ENCODE measurements at regions not wholly inside any gene's neighbourhood (a gene's known extent, or its start where the extent isn't known, plus 50 kb on each side); places are given as distances from the start of the nearest gene placed in this dataset.
"Not testable (repeated sequence)": the region's sequence is repeated elsewhere in the genome, so short reads cannot be mapped to it uniquely, and the experiment has no call there.

DNA sequence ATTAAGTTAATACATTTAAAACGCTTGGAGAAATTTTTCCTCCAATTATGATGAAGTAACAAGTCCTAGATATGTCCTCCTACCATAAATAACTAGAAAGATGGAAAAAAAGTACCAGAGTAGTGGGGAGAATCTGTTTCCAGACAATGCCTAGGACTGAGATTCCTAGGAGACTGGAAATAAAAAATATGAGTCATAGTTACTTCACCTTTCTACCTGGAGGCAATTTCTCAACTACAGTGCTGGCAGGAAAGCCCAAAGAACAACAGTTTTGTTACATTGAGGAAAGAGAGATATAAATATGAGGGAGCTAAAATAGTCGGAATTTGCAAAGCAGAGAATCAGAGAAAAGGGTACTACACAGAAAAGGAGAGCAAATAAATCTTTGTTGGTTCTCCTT lies 202.1 kb upstream of the ARHGAP42 start:
- Mint-ChIP-seq H3K4me3 (no peak overlapping the region), H3K36me3 (peaks cover 31% of the 10 kb centered on the region), H3K27me3 (no peaks in the 10 kb centered on the region), H3K4me1 (ENCODE audit: low read depth in 2 of 2) (no peaks in the 10 kb centered on the region), H3K27ac (no peak overlapping the region), H3K9me3 (peaks cover 29% of the 10 kb centered on the region)
- DNase-seq (ENCODE audit: low spot score) (no peak), ATAC-seq (no peak)

DNA sequence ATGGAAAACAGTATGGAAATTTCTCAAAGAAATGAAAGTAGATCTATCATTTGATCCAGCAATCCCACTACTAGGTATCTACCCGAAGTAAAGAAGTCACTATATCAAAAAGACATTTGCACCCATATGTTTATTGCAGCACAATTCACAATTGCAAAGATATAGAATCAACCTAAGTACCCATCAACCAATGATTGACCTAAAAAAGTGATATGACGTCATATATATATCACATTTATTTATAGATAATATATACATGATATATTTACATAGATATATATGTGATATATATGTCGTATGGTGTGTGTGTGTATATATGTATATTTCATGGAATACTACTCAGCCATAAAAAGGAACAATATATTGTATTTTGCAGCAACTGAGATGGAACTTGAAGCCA lies 188.3 kb upstream of the ARHGAP42 start:
- no peak for ATAC-seq
- H3K4me1 Mint-ChIP-seq (ENCODE audit: low read depth in 2 of 2): no peaks in the 10 kb centered on the region
- H3K27ac Mint-ChIP-seq: no peak overlapping the region

DNA sequence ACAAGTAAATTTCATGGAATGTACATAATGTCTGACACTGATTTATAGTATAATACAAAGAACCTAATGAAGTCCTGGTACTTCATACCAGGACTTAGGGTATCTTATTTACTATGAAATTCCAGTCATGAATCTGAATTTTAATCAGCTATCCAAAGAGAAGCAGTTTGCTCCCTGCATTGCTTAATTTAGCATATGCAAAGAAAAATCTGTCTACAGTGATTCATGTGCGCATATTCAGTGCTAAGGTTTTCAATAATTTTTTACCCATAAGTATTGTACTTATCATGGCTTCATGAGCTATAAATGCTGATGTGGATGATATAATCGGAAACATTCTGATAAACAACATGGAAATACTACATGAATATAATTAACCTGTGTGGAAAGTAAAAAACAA lies 185.6 kb upstream of the ARHGAP42 start:
- no peak overlapping the region for H3K4me3 Mint-ChIP-seq
- no peaks in the 10 kb centered on the region for H3K4me1 Mint-ChIP-seq (ENCODE audit: low read depth in 2 of 2)
- ATAC-seq (no peak), DNase-seq (ENCODE audit: low spot score) (no peak)
- no peaks in the 10 kb centered on the region for H3K36me3 Mint-ChIP-seq
- H3K9me3 Mint-ChIP-seq: peaks cover 24% of the 10 kb centered on the region
- no peaks in the 10 kb centered on the region for H3K27me3 Mint-ChIP-seq
- no peak overlapping the region for H3K27ac Mint-ChIP-seq

More for the DNA sequence above, 188.3 kb upstream of the ARHGAP42 start:
- H3K27me3 Mint-ChIP-seq: no peaks in the 10 kb centered on the region
- no peak for DNase-seq (ENCODE audit: low spot score)
- H3K36me3 Mint-ChIP-seq: peaks cover 6% of the 10 kb centered on the region
- H3K4me3 Mint-ChIP-seq: no peak overlapping the region
- peaks cover 29% of the 10 kb centered on the region for H3K9me3 Mint-ChIP-seq

DNA sequence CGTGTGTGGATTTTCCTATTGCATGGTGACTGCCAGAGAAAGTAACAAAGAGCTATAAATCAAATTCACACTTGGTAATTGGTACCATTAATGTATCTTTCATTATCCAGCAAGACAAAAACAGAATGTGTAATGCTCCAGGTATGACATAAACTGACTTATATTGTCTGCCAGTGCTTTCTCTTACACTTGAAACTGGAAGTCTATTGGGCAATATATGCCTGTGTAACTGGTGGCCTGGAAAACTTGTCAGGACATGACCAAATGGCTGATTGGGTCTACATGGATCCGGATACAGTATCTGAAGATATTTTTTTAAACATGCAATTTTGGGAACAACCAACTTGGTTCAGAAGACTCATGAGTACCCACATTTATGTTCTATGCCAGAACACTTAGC lies 174.6 kb upstream of the ARHGAP42 start:
- Mint-ChIP-seq H3K27ac (no peak overlapping the region), H3K4me1 (ENCODE audit: low read depth in 2 of 2) (no peaks in the 10 kb centered on the region), H3K36me3 (no peaks in the 10 kb centered on the region)

DNA sequence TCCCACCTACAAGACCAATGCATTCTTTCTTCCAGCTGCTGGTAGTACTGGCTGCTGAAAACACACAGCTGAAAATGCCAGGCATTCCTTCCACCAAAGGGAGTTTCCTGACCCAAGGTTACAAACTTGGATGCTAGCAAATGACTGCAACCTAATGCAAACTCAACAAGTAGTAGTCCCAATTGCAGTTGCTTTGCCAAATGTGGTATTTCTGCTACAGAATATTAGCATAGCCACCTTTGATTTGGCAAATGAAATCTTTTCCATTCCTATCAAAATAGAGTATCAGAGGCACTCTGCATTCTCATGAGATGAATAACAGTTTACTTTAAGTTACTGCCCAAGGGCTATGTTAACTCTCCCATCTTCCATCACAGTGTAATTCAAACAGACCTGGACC lies 172.0 kb upstream of the ARHGAP42 start:
- no peak for ATAC-seq
- Mint-ChIP-seq H3K4me1 (ENCODE audit: low read depth in 2 of 2) (no peaks in the 10 kb centered on the region), H3K27me3 (no peaks in the 10 kb centered on the region), H3K9me3 (peaks cover 13% of the 10 kb centered on the region), H3K4me3 (no peak overlapping the region), H3K27ac (no peak overlapping the region), H3K36me3 (no peaks in the 10 kb centered on the region)
- DNase-seq (ENCODE audit: low spot score): no peak

More for the DNA sequence above, 174.6 kb upstream of the ARHGAP42 start:
- ATAC-seq: no peak
- DNase-seq (ENCODE audit: low spot score): no peak
- peaks cover 14% of the 10 kb centered on the region for H3K9me3 Mint-ChIP-seq
- no peaks in the 10 kb centered on the region for H3K27me3 Mint-ChIP-seq
- no peak overlapping the region for H3K4me3 Mint-ChIP-seq

DNA sequence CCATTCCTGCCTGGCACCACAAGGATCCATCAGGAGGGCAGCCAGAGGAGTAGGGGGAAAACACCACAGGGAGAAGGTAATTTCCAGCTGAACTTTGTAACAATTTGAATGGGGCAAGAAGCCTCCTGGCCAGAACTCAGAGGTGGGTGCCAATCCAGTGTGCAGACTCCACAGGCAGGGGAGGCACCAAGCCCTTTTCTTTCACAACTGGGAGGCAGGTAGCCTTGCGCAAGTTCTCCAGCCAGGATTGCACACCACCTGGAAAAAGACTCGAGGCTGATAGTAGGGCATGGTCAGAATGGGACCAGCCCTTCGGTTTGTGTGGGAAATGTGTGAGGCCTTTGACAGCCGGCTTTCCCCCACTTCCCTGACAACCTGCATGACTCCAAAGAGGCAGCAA lies 161.9 kb upstream of the ARHGAP42 start:
- no peaks in the 10 kb centered on the region for H3K4me1 Mint-ChIP-seq (ENCODE audit: low read depth in 2 of 2)
- H3K9me3 Mint-ChIP-seq: peaks cover 18% of the 10 kb centered on the region
- H3K36me3 Mint-ChIP-seq: peaks cover 20% of the 10 kb centered on the region
- H3K4me3 Mint-ChIP-seq: no peak overlapping the region
- no peak for ATAC-seq
- H3K27me3 Mint-ChIP-seq: no peaks in the 10 kb centered on the region
- H3K27ac Mint-ChIP-seq: no peak overlapping the region
- DNase-seq (ENCODE audit: low spot score): no peak

DNA sequence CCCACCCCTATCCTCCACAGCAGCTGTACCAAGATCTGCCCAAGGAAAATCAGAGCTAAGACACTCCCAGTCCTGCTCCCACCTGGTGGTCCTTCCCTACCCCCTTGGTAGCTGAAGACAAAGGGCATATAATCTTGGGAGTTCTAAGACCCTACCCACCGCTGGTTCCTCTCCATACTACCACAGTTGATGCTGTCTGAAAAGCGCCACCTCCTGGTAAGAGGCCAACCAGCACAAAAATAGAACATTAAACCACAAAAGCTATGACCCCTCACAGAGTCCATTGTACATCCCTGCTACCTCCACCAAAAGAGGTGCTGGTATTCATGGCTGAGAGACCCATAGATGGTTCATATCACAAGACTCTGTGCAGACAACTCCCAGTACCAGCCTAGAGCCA lies 161.5 kb upstream of the ARHGAP42 start:
- Mint-ChIP-seq H3K9me3 (peaks cover 18% of the 10 kb centered on the region), H3K4me3 (no peak overlapping the region), H3K27ac (no peak overlapping the region), H3K27me3 (no peaks in the 10 kb centered on the region), H3K4me1 (ENCODE audit: low read depth in 2 of 2) (no peaks in the 10 kb centered on the region), H3K36me3 (peaks cover 20% of the 10 kb centered on the region)
- ATAC-seq: no peak
- no peak for DNase-seq (ENCODE audit: low spot score)

DNA sequence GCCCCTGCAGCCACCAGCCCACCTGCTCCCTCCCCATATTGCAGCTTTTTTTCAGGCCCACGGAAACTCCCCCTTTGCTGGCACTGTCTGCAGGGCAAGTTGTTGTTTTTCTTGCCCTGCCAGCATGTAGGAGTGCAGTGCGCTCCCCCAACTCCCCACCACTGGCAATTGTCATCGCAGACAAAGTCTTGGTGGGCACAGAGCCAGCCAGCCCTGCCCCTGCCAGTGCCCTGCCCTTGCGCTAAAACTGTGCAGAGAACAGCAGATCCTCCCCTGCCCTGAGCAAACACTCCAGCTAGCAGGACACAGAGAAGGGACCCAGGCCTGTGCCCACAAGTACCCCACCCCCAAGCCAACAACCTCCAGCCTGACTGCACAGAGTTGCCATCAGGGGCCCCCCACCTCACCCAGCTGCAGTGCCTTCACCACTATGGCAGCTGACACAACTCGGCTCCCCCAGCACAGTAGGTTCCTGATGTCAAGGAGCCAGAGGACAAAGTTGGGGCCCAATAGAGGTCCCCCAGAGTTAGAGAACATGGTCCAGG lies 158.1 kb upstream of the ARHGAP42 start:
- Mint-ChIP-seq H3K36me3 (peaks cover 14% of the 10 kb centered on the region), H3K27ac (no peak overlapping the region), H3K4me3 (no peak overlapping the region), H3K4me1 (ENCODE audit: low read depth in 2 of 2) (no peaks in the 10 kb centered on the region), H3K27me3 (no peaks in the 10 kb centered on the region), H3K9me3 (peaks cover 30% of the 10 kb centered on the region)
- DNase-seq (ENCODE audit: low spot score) (no peak), ATAC-seq (no peak)

DNA sequence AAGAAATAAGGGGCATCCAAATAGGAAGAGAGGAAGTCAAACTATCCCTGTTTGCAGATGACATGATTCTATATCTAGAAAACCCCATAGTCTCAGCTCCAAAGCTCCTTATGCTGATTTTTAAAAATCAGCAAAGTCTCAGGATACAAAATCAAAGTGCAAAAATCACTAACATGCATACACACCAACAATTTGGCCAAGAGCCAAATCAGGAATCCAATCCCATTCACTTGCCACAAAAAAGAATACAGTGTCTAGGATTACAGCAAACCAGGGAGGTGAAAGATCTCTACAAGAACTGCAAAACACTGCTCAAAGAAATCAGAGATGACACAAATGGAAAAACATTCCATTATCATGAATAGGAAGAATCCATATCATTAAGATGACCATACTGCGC lies 155.8 kb upstream of the ARHGAP42 start:
- H3K27ac Mint-ChIP-seq; H3K4me1 Mint-ChIP-seq (ENCODE audit: low read depth in 2 of 2); ATAC-seq; H3K36me3 Mint-ChIP-seq; H3K4me3 Mint-ChIP-seq; H3K27me3 Mint-ChIP-seq; DNase-seq (ENCODE audit: low spot score): not testable (repeated sequence)
- H3K9me3 Mint-ChIP-seq: peaks cover 28% of the 10 kb centered on the region

DNA sequence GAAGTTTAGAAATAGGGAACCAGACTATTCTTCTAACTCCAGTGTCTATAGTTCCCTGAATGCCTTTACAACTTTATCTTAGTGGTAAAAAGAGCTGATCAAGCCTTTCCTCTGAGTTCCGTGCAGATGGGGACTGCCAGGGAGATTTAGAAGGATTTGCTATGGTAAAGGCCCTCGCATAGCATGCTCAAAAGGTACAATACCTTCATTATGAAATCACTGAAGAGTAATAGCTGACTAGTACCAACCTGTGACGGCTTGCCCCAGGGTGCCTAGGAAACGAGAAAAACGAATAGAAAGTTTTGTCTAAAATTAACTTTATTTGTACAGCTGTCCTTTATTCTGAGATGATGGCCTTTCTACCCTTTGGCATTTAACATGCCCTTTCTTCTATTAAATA lies 150.1 kb upstream of the ARHGAP42 start:
- Mint-ChIP-seq H3K27me3 (no peaks in the 10 kb centered on the region), H3K9me3 (peaks cover 8% of the 10 kb centered on the region), H3K4me1 (ENCODE audit: low read depth in 2 of 2) (no peaks in the 10 kb centered on the region), H3K4me3 (no peak overlapping the region), H3K27ac (no peak overlapping the region), H3K36me3 (no peaks in the 10 kb centered on the region)
- DNase-seq (ENCODE audit: low spot score) (no peak), ATAC-seq (no peak)

DNA sequence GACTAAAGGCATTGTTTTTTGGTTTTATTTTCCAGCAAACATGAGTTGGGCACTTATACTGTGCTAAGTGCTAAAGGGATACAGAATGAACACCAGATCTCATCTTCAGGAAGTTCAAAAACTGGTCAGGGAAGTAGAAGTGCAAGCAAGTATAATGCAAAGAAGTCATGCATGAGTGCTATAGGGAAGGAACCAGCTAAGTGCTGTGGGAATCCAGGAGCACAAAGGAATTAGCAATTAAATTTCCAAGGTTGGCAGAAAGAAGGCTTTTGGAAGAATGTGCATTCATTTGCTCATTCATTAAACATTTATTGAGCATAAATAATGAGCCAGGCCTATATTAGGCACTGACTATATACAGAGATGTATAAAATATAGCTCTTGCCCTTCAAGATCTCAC lies 143.7 kb upstream of the ARHGAP42 start:
- H3K27ac Mint-ChIP-seq: no peak overlapping the region
- peaks cover 9% of the 10 kb centered on the region for H3K9me3 Mint-ChIP-seq
- H3K4me3 Mint-ChIP-seq: no peak overlapping the region
- H3K4me1 Mint-ChIP-seq (ENCODE audit: low read depth in 2 of 2): no peaks in the 10 kb centered on the region
- H3K36me3 Mint-ChIP-seq: no peaks in the 10 kb centered on the region
- no peak for DNase-seq (ENCODE audit: low spot score)
- H3K27me3 Mint-ChIP-seq: no peaks in the 10 kb centered on the region
- no peak for ATAC-seq

DNA sequence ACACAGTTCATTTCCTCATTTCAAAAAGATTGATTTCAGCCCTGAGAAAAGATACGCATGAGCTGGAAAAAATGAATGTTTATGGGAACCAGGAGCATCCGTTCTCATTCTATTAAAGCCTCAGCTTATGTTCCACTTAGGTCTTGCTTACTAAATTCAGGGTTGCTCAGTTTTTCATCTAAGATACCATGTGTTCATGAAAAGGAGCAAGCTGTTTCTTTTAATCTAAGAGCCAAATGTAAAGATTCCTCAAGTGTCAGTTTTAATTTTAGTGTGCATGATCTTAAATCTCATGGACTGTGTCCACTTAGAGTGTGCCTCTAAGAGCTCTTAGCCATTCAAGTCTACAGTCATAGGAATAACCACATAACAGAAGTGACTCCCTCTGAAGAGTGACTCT lies 141.5 kb upstream of the ARHGAP42 start:
- Mint-ChIP-seq H3K4me3 (no peak overlapping the region), H3K4me1 (ENCODE audit: low read depth in 2 of 2) (no peaks in the 10 kb centered on the region), H3K27ac (no peak overlapping the region), H3K36me3 (no peaks in the 10 kb centered on the region), H3K9me3 (peaks cover 9% of the 10 kb centered on the region), H3K27me3 (no peaks in the 10 kb centered on the region)
- DNase-seq (ENCODE audit: low spot score): no peak
- no peak for ATAC-seq

DNA sequence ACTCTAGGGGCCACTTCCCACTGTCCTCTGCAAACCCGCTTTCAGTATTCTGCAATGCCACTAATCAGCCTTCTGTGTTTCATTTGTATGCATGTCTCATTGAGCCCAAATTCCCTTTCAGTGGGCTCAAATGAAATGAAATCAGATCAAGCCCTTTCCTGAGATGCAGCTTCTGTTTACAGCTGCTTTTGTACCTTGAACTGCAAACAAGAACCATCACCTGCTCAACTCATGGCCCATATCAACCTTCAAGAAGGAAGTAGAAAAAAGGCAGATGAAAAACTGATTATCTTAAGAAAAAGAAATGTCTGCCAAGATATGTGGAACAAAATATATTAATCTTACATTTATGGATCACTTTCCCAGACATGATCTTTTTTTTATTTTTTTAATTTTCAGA lies 141.1 kb upstream of the ARHGAP42 start:
- H3K27ac Mint-ChIP-seq: no peak overlapping the region
- no peak for ATAC-seq
- H3K9me3 Mint-ChIP-seq: peaks cover 9% of the 10 kb centered on the region
- H3K36me3 Mint-ChIP-seq: no peaks in the 10 kb centered on the region
- no peak overlapping the region for H3K4me3 Mint-ChIP-seq
- H3K4me1 Mint-ChIP-seq (ENCODE audit: low read depth in 2 of 2): no peaks in the 10 kb centered on the region
- H3K27me3 Mint-ChIP-seq: no peaks in the 10 kb centered on the region
- no peak for DNase-seq (ENCODE audit: low spot score)

DNA sequence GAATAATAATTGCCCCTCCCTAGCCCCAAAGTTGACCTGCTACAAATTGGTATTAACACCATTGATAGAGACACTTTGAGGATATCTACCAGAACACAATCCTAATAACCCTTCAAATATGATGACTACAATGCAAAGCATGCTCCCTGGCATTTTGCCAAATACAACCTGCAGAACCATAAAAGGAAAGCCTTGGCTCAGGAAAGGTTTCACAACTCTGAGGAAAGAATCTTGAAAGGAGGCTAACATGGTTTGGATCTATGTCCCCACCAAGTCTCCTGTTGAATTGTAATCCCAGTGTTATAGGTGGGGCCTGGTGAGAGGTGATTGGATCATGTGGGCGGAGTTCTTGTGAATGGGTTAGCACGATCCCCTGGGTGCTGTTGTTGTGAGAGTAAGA lies 140.4 kb upstream of the ARHGAP42 start:
- H3K27me3 Mint-ChIP-seq: no peaks in the 10 kb centered on the region
- DNase-seq (ENCODE audit: low spot score) (no peak), ATAC-seq (no peak)
- H3K9me3 Mint-ChIP-seq: peaks cover 5% of the 10 kb centered on the region
- no peaks in the 10 kb centered on the region for H3K4me1 Mint-ChIP-seq (ENCODE audit: low read depth in 2 of 2)
- H3K36me3 Mint-ChIP-seq: no peaks in the 10 kb centered on the region
- no peak overlapping the region for H3K4me3 Mint-ChIP-seq
- H3K27ac Mint-ChIP-seq: no peak overlapping the region

DNA sequence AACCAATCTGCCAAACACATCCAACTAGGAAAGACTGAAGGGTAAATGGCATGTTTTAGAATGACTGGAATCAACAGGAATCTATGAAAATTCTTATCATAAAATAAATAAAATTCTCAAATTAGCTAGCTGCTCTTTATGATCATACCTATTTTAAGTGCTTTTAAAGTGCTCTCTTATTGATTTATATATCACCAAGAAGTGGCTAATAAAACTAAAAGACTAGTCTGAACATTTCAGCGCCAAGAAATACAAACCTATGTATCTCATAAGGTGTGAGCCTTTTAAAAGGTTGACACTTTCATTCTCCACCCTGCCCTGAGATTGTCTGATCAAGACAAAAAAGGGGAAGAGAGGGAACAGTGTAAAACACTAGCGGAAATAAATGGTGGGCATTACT lies 136.8 kb upstream of the ARHGAP42 start:
- H3K4me3 Mint-ChIP-seq: no peak overlapping the region
- peaks cover 0 to 3% of the 10 kb centered on the region in 2 donors for H3K27me3 Mint-ChIP-seq
- ATAC-seq: no peak
- H3K27ac Mint-ChIP-seq: no peak overlapping the region
- peaks cover 5% of the 10 kb centered on the region for H3K9me3 Mint-ChIP-seq
- no peak for DNase-seq (ENCODE audit: low spot score)
- H3K36me3 Mint-ChIP-seq: no peaks in the 10 kb centered on the region
- H3K4me1 Mint-ChIP-seq (ENCODE audit: low read depth in 2 of 2): no peaks in the 10 kb centered on the region
